ENCODE measurements at regions not wholly inside any gene's neighbourhood (a gene's known extent, or its start where the extent isn't known, plus 50 kb on each side); places are given as distances from the start of the nearest gene placed in this dataset.
"Not testable (repeated sequence)": the region's sequence is repeated elsewhere in the genome, so short reads cannot be mapped to it uniquely, and the experiment has no call there.

DNA sequence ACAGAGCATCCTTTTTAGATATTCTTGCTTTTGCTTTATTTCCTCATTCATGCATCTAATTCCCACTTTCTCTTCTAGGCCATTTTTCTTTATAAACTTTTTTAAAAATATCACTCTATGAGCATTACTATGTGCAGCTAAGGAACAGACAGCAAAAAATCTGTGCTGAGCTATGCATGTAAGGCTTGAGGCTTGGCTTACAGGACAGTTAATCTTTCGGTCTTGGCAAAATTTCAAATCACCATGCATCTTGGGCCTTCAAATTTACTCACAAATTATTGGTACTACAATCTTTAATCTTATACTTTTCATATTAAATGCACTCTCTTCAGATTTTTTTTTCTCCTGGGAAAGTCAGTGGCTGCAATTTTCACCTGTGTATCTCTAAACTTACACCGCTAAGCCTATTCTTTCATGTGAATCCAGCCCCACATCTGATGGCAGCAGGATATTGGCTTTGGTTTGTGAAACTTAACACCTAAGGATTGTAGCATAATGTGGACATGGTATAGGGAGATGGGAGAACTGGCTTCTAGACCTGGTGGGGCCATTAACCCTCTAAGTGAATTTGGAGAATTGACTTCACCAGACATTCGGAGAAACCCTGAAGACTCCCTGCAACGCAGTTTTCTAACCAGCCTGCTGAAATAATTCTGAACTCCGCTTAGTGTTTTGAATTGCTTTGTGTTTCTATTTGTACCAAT, 278.3 kb downstream of the SPRY1 start:
- no peak overlapping the region for H3K4me3 ChIP-seq (ENCODE audit: low read length)
- TF ChIP-seq ZNF274 (IDR thresholded peaks at IDR 0.05; ENCODE audit: low read depth, low read length), result no peak

DNA sequence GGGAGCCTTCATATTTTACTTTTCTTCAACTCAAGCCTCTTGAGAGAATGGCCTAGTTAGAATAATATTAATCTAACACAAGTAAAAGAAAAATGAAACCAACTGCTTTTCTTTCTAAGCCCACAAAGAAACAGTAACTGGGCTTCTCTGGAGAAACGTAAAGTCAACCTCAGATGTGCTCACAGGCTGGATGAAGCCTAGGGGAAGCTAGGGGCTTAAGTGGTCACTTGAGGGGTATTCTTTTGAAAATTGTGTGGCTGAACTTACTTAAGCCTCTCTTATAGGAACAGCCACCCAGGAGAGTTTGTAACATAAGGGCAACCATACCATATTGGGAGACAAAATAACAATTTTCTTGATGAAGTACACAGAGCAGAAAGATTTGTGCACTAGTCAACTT, 279.0 kb downstream of the SPRY1 start:
- H3K4me3 ChIP-seq (ENCODE audit: low read length), result no peak overlapping the region
- TF ChIP-seq ZNF274 (IDR thresholded peaks at IDR 0.05; ENCODE audit: low read depth, low read length), result no peak

DNA sequence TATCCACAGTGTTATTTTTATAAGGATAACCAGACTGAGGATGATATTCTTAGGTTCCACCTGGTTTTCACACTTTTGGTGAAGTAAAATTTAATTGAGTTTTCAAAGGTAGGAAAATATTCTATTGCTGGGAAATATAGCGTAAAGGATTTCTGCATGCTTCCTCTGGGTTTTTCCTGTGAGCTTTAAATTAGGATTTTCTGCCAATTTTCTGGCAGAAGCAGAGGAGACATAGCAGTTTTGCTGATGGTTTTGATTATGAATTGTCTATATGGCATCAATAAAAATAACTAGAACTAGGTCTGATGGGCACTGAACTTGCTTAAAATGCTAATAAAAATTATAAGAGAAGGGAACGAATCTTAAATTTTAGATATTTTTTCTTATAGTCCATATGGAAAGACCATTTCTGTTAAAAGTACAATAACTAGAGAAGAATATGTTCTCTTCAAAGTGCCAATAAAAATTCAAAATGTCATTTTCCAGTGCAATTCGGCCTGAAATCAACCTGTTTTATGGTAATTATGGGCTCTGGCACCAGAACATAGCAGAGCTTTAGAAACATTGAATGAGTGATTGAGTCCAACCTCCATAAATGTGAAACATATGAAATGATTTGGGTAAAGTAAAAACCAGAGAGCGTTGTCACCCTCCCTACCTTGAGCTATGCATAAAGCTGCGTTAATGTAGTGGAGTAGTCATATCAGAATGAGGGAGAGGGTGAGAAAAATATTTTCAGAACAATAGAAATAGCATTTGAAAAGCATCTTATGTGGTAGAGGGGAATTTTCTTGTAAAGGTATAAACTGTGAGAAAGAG, 279.7 kb downstream of the SPRY1 start:
- TF ChIP-seq ZNF274 (IDR thresholded peaks at IDR 0.05; ENCODE audit: low read depth, low read length), result no peak
- no peak overlapping the region for H3K4me3 ChIP-seq (ENCODE audit: low read length)

DNA sequence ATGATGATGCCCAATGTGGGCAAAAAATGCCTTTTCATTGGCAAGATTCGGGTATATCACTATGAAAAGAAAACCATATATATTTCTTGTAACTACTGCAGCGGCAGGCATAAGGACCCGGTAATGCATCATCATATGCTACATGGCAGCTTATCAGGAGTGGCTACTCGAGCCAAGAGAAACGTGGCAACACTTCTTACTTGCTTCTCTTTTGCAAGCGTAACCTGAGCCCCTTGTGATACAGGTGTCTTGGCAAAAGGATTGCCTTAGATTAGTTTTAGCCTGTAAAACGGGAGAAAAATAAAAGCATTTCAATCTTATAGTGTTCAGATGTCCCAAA, 280.3 kb downstream of the SPRY1 start:
- H3K4me3 ChIP-seq (ENCODE audit: low read length), result no peak overlapping the region
- no peak for TF ChIP-seq ZNF274 (IDR thresholded peaks at IDR 0.05; ENCODE audit: low read depth, low read length)

DNA sequence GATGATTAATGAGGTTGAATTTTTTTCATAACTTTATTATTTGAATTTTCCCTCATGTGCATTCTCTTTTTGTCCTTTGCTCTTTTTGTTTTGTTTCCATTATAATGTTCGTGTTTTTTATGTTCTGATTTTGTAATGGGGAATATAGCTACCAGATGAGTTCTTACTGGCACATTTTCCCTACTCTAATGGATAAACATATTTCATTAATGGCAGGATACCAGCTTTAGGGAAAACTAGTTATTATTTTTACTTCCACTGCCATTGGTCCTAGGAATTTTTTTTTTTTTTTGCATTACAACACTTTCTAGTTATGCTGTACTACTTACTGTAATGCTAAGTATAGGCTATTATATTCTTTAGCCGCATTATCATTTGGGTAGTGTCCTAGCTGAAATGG, 286.3 kb downstream of the SPRY1 start:
- TF ChIP-seq ZNF274 (IDR thresholded peaks at IDR 0.05; ENCODE audit: low read depth, low read length), result no peak
- H3K4me3 ChIP-seq (ENCODE audit: low read length), result no peak overlapping the region

DNA sequence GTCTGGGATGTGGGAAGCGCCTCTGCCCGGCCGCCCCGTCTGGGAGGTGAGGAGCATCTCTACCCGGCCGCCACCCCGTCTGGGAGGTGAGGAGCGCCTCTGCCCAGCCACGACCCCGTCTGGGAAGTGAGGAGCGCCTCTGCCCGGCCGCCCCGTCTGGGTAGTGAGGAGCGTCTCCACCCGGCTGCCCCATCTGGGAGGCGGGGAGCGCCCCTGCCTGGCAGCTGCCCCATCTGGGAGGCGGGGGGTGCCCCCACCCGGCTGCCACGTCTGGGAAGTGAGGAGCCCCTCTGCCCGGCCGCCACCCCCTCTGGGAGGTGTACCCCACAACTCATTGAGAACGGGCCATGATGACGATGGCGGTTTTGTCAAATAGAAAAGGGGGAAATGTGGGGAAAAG, 288.3 kb downstream of the SPRY1 start:
- not testable (repeated sequence) for H3K4me3 ChIP-seq (ENCODE audit: low read length)

DNA sequence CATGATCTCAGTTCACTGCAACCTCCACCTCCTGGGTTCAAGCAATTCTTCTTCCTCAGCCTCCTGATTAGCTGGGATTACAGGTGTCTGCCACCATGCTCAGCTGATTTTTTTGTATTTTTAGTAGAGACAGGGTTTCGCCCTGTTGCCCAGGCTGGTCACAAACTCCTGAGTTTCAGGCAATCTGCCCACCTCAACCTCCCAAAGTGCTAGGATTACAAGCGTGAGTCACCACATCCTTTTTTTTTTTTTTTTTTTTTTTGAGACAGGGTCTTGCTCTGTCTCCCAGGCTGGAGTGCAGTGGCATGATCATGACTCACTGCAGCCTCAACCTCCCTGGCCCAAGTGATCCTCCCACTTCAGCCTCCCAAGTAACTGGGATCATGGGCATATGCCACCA, 298.9 kb downstream of the SPRY1 start:
- not testable (repeated sequence) for H3K4me3 ChIP-seq (ENCODE audit: low read length)

DNA sequence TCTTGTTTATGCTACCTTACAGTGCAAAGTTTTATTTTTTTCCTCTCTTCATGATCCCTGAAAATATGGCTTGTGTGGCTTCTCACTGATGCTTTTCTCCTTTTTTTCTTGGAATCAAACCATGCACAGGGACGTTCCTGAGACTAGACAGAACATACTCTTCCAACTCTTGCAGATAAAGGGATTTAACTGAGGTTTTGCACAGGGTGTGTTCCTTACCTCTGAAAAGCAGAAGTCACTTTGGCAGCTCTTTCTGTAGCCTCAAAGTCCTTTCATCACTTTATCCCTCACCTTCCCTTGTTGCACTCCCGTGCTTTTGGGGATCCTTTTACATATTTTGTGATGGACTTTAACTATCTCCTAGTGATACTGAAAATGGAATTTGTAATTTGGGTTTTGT, 300.1 kb downstream of the SPRY1 start:
- H3K4me3 ChIP-seq (ENCODE audit: low read length), result no peak overlapping the region
- TF ChIP-seq ZNF274 (IDR thresholded peaks at IDR 0.05; ENCODE audit: low read depth, low read length), result no peak

DNA sequence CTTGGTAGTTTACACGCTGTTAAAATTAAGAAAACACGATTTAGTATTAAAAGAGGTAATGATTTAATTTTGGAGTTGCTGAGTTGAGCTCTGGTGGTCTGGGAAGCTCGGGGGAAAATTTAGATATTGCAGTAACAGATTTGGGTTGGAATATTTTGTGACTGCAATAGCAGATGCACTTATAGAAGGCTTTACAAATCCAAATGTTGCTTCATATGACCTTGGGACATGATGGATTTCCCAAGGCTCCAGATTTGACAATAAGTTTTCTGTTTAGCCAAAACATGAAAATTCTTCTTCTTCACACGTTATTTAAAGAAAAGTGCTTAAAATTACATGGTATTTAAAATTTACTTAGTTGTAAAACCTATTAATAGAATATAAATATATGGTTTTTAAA, 302.0 kb downstream of the SPRY1 start:
- H3K4me3 ChIP-seq (ENCODE audit: low read length), result no peak overlapping the region
- TF ChIP-seq ZNF274 (IDR thresholded peaks at IDR 0.05; ENCODE audit: low read depth, low read length), result no peak

DNA sequence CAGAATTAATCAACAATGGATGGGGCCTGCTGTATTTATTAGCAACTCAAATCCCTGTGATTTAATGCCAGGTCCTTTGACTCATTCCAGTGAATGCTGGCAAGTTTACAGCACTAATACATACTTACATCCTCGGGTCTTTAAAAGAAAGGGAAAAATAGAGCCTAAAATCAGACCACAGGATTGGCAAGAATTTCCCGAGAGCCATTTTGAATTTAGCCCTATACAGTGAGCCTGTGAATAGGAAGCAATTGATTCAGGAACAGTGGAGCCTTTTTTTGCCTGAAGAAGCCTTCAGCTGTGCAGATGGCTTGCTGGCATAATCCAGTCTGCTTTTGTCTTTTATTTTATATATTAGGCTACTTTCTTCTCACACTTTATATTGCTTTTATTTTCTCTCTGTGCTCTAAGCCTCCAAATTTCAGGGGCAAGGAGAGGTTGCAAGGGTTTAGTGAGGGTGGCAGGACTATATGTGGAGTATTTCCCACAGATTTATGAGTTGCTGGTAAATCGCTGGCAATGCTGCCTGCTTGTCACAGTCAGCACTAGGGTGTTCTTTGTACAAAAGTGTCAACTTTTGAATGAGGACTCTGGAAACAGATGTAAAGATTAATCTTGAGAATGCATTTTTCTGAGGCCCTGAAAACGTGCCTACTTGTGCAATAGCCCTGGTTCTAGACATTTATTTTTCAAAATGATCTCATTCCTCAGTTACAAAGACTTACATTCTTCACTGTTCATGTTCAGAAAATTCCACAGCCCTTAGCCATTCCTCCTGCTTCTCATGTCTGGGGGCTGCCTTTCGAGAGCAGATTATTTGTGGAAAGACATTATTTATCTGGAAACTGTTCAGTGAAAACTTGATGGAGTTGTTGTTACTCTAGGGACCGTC, 303.5 kb downstream of the SPRY1 start:
- H3K4me3 ChIP-seq (ENCODE audit: low read length), result no peak overlapping the region
- TF ChIP-seq ZNF274 (IDR thresholded peaks at IDR 0.05; ENCODE audit: low read depth, low read length), result no peak

DNA sequence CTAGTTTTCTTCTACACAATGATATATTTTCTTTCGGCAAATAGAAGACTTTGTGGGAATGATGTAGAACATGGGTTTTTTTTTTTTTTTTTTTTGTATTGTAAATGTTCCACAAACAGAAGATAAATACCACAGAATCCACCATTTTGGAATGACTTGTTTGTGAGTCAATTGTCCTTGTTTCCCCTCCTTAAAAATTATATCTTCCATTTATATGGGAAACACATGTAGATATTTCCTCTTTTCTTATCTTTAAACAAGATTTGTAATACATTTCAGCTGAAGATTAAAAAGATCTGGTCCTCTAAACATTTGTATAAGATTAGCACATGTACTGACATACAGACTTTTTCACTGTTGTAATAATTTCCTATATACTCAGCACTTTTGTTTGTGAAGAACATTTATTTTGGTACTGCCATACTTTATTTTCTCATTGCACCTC, 304.6 kb downstream of the SPRY1 start:
- TF ChIP-seq ZNF274 (IDR thresholded peaks at IDR 0.05; ENCODE audit: low read depth, low read length), result no peak
- no peak overlapping the region for H3K4me3 ChIP-seq (ENCODE audit: low read length)

DNA sequence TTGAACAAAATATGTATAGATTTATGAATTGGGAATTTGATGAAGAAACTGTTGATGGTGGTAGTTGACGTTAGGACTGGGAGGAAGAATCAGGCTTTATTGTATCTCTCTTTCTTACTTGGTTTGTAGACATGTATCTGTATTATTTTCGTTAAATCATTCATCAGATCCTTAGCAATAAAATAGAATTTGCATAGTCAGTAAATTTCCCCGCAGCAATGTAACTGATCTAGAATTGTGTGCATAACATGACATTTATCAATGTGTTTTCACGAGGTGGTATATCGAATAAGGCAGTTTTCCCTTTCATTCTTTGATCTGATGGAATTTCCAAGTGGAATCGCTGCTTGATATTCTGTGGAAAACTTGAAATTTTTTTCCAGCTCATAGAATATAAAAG, 308.8 kb downstream of the SPRY1 start:
- no peak overlapping the region for H3K4me3 ChIP-seq (ENCODE audit: low read length)
- no peak for TF ChIP-seq ZNF274 (IDR thresholded peaks at IDR 0.05; ENCODE audit: low read depth, low read length)

DNA sequence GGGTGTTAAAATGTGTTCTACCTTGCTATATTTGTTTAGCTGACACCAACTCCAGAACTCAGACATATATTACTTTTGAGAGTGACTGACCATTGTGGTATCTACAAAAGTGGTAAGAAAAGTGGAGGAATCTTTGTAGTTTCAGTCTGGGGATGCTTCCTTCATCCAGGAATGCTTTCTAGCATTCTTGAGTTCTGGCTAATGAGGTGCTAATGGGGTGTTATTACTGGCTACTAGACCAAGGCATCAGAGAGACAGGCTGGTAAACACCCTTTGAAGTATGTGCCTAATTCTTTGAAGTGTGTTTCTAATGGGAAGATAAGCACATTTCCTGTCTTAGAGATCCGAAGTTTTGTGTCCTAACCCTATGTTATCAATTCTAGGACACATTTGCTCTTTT, 310.4 kb downstream of the SPRY1 start:
- H3K4me3 ChIP-seq (ENCODE audit: low read length), result no peak overlapping the region
- TF ChIP-seq ZNF274 (IDR thresholded peaks at IDR 0.05; ENCODE audit: low read depth, low read length), result no peak

DNA sequence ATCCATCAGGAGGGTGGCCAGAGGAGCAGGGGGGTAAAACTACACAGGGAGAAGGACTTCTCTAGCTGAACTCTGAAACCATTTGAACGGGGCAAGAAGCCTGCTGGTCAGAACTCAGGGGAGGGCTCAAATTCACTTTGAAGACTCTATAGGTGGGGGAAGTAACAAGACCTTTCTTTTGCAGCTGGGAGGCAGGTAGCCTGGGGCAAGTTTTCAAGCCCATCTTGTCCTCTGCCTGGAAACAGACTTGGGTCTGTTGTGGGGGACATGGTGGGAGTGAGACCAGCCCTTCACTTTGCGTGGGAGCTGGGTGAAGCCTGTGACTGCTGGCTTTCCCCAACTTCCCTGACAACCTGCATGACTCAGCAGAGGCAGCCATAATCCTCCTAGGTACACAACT, 312.3 kb downstream of the SPRY1 start:
- TF ChIP-seq ZNF274 (IDR thresholded peaks at IDR 0.05; ENCODE audit: low read depth, low read length), result no peak
- no peak overlapping the region for H3K4me3 ChIP-seq (ENCODE audit: low read length)

DNA sequence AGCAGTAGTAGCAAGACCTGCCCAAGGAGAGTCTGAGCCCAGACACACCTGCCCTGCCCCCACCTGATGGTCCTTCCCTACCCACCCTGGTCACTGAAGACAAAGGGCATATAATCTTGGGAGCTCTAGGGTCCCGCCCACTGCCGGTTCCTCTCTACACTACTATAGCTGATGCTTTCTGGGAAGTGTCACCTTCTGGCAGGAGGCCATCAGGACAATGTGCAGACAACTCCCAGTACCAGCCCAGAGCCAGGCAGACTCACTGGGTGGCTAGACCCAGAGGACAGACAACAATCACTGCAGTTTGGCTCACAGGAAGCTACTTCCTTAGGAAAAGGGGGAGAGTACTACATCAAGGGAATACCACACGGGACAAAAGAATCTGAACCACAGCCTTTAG, 312.7 kb downstream of the SPRY1 start:
- no peak for TF ChIP-seq ZNF274 (IDR thresholded peaks at IDR 0.05; ENCODE audit: low read depth, low read length)
- H3K4me3 ChIP-seq (ENCODE audit: low read length), result no peak overlapping the region

Data from GM08714 (cell line).